ENCODE measurements at regions not wholly inside any gene's neighbourhood (a gene's known extent, or its start where the extent isn't known, plus 50 kb on each side); places are given as distances from the start of the nearest gene placed in this dataset.
"Not testable (repeated sequence)": the region's sequence is repeated elsewhere in the genome, so short reads cannot be mapped to it uniquely, and the experiment has no call there.

DNA sequence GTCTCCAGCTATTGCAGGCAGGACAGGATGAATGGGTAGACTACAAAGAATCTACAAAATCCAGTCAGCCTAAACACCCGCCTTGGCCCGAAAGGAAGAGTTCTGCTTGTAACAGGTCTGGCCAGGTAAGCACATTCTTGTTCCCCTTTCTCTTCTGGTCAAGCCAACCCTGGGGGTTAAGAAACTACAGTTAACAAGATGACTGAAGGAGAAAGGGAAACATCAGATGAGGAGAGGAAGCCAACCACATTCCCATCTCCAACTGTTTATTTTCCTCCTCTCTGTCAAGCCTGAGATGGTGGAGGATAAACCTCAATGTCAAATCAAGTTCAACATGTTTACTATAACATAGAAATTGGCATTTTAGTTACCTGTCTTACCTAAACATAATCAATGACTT, 198.9 kb downstream of the IPMK start:
- H3K4me3 ChIP-seq (ENCODE audit: low read depth, low read length) = no peak overlapping the region

GRCh38 chr10:58066979-58067378, 200.7 kb downstream of the IPMK start:
- no peak overlapping the region for H3K4me3 ChIP-seq (ENCODE audit: low read depth, low read length)

DNA sequence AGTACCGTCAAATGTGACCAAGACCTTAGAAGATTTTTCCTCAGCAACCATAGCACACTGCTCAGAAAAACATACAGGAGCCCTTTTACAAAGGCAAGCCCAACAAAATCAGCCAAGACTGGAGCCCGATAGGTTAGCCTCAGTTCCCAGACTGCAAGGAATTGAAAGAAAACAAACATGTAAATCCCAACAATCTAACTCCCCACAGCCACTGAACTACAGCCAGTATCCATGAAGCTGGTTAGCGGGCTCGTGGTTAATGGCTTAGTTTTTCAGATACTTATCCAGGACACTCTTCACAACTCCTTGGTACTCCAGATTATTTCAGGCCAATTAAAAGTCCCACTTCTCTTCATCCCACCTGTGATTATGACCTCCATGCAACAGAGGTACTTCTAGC, 201.6 kb downstream of the IPMK start:
- H3K4me3 ChIP-seq (ENCODE audit: low read depth, low read length) = no peak overlapping the region

DNA sequence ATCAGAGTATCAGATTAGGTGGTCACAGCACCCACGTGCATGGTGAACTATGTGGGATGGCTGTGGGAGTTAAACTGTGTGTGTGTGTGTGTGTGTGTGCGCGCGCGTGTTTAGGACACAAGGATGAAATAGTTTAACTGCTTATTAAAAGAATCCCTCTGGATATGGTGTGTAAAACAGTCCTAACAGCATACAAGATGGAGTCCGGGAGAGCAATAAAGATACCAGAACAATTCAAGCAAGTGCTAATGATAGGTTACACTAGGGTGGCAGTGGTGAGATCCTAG, 202.2 kb downstream of the IPMK start:
- no peak overlapping the region for H3K4me3 ChIP-seq (ENCODE audit: low read depth, low read length)

- no peak overlapping the region for H3K4me3 ChIP-seq (ENCODE audit: low read depth, low read length)
Observed at GRCh38 chr10:58064714-58065528, 202.8 kb downstream of the IPMK start.

DNA sequence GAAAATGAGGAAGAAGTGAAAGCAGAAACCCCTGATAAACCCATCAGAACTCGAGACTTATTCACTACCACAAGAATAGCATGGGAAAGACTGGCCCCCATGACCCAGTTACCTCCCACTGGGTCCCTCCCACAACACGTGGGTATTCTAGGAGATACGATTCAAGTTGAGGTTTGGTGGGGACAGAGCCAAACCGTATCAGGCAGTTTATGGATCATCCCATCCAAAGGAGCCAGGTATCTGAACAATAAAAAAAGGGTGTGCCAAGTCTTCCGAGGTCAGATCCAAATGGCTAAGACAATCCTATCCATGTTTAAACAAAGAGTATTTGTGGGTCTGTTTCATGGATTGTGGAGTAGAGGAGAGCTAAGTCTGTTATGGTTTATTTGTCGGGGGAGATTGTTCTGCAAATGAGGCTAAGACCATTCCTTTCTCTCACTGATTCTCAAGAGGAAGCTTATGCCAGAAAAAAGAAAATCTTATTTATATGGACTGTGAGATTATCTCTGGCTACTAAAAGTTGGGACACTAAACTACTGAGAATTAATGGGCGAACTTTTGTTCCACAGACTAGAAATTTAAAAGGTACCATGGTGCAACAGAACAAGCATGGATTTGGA, 203.7 kb downstream of the IPMK start:
- no peak overlapping the region for H3K4me3 ChIP-seq (ENCODE audit: low read depth, low read length)

DNA sequence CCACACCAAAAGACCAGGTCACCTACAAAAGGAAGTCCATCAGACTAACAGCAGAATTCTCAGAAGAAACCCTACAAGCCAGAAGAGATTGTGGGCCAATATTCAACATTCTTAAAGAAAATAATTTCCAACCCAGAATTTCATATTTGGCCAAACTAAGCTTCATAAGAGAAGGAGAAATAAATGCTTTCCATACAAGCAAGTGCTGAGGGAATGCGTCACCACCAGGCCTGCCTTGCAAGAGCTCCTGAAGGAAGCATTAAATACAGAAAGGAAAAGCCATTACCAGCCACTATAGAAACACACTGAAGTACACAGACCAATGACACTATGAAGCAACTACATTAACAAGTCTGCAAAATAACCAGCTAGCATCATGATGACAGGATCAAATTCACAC, 209.0 kb downstream of the IPMK start:
- not testable (repeated sequence) for H3K4me3 ChIP-seq (ENCODE audit: low read depth, low read length)

- no peak overlapping the region for H3K4me3 ChIP-seq (ENCODE audit: low read depth, low read length)
Observed at GRCh38 chr10:58054881-58055280, 212.8 kb downstream of the IPMK start.

- no peak overlapping the region for H3K4me3 ChIP-seq (ENCODE audit: low read depth, low read length)
Observed at GRCh38 chr10:58052772-58053171, 214.9 kb downstream of the IPMK start.

DNA sequence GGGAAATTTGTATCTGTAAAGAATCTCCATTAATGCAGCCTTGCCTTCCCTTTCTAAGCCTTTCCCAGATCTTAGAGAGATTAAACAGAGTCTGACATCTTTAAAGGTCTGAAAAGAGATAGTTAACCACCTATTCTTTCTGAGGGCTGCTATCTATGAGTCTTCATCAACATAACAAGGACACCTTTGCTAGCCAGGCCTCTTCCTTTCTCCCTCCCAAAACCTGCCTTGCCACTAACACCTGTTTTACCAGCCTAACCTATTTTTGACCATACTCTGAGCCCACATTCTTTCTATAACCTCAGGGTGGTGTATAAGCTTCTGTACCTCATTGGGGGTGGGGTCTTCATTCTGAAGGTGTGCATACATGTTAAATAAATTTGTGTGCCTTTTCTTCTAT, 217.1 kb downstream of the IPMK start:
- H3K4me3 ChIP-seq (ENCODE audit: low read depth, low read length) = no peak overlapping the region

DNA sequence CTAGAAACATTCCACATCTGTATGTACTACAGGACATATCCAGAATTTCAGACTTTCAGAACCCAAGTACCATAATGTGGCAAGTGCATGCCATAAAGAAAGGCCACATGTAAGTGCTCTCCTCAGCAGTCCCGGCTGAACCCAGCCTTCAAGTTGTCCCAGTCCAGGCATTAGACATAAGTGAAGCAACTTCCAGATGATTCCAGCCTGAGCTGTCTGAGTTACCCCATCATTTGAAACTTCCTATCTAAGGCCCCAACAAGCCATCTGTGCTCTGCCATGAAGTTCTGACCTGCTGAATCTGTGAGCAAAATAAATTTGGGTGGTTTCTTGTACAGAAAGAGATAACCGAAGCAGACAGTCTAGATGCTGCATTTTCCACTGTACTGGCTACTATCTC, 218.8 kb downstream of the IPMK start:
- H3K4me3 ChIP-seq (ENCODE audit: low read depth, low read length) = no peak overlapping the region

DNA sequence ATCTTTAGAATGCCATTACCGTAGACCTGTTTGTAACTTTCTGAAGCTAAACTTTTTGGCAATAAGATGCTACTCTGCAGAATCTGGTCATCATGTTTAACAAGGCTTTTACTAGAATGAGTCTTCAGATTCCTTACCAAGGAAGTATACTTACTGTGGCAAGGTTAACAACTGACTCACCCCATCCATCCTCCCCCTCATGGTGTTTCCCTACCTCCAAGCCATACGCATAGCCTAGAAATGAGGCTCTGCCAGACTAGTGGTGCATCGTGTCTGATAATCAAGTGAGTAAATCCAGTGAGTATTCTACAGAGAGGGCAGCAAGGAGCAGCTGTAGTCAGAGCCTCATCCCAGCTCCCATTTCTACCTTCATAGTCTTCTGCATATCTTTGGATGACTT, 223.6 kb downstream of the IPMK start:
- no peak overlapping the region for H3K4me3 ChIP-seq (ENCODE audit: low read depth, low read length)

- no peak overlapping the region for H3K4me3 ChIP-seq (ENCODE audit: low read depth, low read length)
Observed at GRCh38 chr10:58041901-58042300, 225.8 kb downstream of the IPMK start.

GRCh38 chr10:58030208-58030607, 237.5 kb downstream of the IPMK start:
- H3K4me3 ChIP-seq (ENCODE audit: low read depth, low read length) = no peak overlapping the region

GRCh38 chr10:58028597-58029366, 238.9 kb downstream of the IPMK start:
- no peak overlapping the region for H3K4me3 ChIP-seq (ENCODE audit: low read depth, low read length)

- H3K4me3 ChIP-seq (ENCODE audit: low read depth, low read length) = no peak overlapping the region
Observed at GRCh38 chr10:58027426-58027825, 240.3 kb downstream of the IPMK start.

GRCh38 chr10:58026036-58026435, 241.7 kb downstream of the IPMK start:
- no peak overlapping the region for H3K4me3 ChIP-seq (ENCODE audit: low read depth, low read length)

GRCh38 chr10:58023341-58024073, 244.2 kb downstream of the IPMK start:
- H3K4me3 ChIP-seq (ENCODE audit: low read depth, low read length) = no peak overlapping the region

- no peak overlapping the region for H3K4me3 ChIP-seq (ENCODE audit: low read depth, low read length)
Observed at GRCh38 chr10:58019863-58020537, 247.7 kb downstream of the IPMK start.

DNA sequence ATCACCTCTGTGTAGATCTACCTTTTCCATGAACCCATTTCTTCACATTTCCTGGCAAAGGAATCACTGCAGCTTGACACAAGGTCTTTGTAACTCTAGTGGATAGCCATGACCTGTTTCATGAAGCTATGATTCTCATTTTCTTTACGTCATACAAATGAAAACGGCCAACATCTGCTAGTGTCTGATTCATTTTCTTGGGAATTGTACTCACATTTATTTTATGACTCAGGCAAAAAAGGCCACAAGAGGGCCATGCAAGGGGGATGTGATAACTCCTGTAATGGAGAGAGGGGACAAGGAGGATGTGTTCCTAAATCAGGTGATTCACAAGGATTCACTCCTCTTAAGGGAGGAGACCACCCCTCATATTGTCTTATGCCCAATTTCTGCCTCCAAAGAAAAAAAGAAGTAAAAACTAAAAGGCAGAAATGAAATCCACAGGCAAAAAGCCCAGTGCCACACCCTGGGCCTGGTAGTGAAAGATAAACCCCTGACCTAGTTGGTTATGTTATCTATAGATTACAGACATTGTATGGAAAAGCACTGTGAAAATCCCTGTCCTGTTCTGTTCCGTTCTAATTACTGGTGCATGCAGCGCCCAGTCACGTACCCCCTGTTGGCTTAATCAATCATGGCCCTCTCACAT, 249.9 kb downstream of the IPMK start:
- H3K4me3 ChIP-seq (ENCODE audit: low read depth, low read length) = no peak overlapping the region

Data from iPS-11a (cell line).